ENCODE measurements at regions not wholly inside any gene's neighbourhood (a gene's known extent, or its start where the extent isn't known, plus 50 kb on each side); places are given as distances from the start of the nearest gene placed in this dataset.

GRCh38 chr3:67804089-67804488, 149.7 kb upstream of the SUCLG2 start:
- peak; percentile 77 for DNase-seq
- Histone ChIP-seq H2BK12ac (ENCODE audit: low read length in 2 of 2) (peak overlapping the region in 1 of 2 experiments; percentile 43), H2AFZ (ENCODE audit: low read depth, low read length) (no peak overlapping the region), H3K27me3 (ENCODE audit: control insufficient read depth in 1 of 2, insufficient read depth in 1 of 2, low read length in 2 of 2) (no peaks in the 10 kb centered on the region), H3K23ac (ENCODE audit: low read length in 2 of 2) (peak overlapping the region in 1 of 2 experiments; percentile 10), H3K27ac (ENCODE audit: low read length, poor library complexity, severe bottlenecking) (no peak overlapping the region), H3K36me3 (ENCODE audit: control insufficient read depth in 1 of 2, insufficient read depth in 2 of 2, low read depth in 1 of 2, low read length in 2 of 2) (no peaks in the 10 kb centered on the region), H3K9me3 (ENCODE audit: control insufficient read depth, low read length) (peaks cover 8% of the 10 kb centered on the region), H3K9ac (ENCODE audit: low read length) (no peak overlapping the region), H3K18ac (ENCODE audit: low read depth in 1 of 2, low read length in 2 of 2) (peak overlapping the region in 1 of 2 experiments; percentile 49), H3K4ac (ENCODE audit: low read depth in 1 of 2, low read length in 2 of 2) (no peak overlapping the region), H3K14ac (ENCODE audit: low read length in 2 of 2) (no peak overlapping the region), H3K4me2 (ENCODE audit: low read length, poor library complexity, severe bottlenecking) (no peak overlapping the region), H4K91ac (ENCODE audit: low read length) (no peak overlapping the region), H2AK5ac (ENCODE audit: low read length, severe bottlenecking) (no peak overlapping the region), H2BK5ac (ENCODE audit: low read depth, low read length, poor library complexity, severe bottlenecking) (no peak overlapping the region), H2BK15ac (ENCODE audit: low read depth, poor library complexity, severe bottlenecking) (no peak overlapping the region), H3K4me3 (ENCODE audit: insufficient read depth in 1 of 2, low read depth in 1 of 2, low read length in 2 of 2) (no peak overlapping the region), H2BK120ac (ENCODE audit: low read depth, low read length) (no peak overlapping the region), H3K4me1 (ENCODE audit: control insufficient read depth, insufficient read depth, low read depth, low read length) (peaks cover 8% of the 10 kb centered on the region), H3K79me1 (replicated peaks; ENCODE audit: low read length, poor library complexity, severe bottlenecking) (no peaks in the 10 kb centered on the region), H4K8ac (ENCODE audit: low read length) (peak overlapping the region; percentile 45)
- 86% methylated on average over 2 of the region's 2 CpGs for WGBS

GRCh38 chr3:67798412-67798811, 144.0 kb upstream of the SUCLG2 start:
- Histone ChIP-seq H2BK5ac (ENCODE audit: low read depth, low read length, poor library complexity, severe bottlenecking) (no peak overlapping the region), H3K4me1 (ENCODE audit: control insufficient read depth, insufficient read depth, low read depth, low read length) (no peaks in the 10 kb centered on the region), H3K27me3 (ENCODE audit: control insufficient read depth in 1 of 2, insufficient read depth in 1 of 2, low read length in 2 of 2) (no peaks in the 10 kb centered on the region), H2BK120ac (ENCODE audit: low read depth, low read length) (no peak overlapping the region), H3K9ac (ENCODE audit: low read length) (no peak overlapping the region), H2BK12ac (ENCODE audit: low read length in 2 of 2) (no peak overlapping the region), H3K9me3 (ENCODE audit: control insufficient read depth, low read length) (peaks cover 8% of the 10 kb centered on the region), H3K4me2 (ENCODE audit: low read length, poor library complexity, severe bottlenecking) (no peak overlapping the region), H2AFZ (ENCODE audit: low read depth, low read length) (no peak overlapping the region), H3K36me3 (ENCODE audit: control insufficient read depth in 1 of 2, insufficient read depth in 2 of 2, low read depth in 1 of 2, low read length in 2 of 2) (no peaks in the 10 kb centered on the region), H3K4ac (ENCODE audit: low read depth in 1 of 2, low read length in 2 of 2) (no peak overlapping the region), H4K8ac (ENCODE audit: low read length) (no peak overlapping the region), H3K18ac (ENCODE audit: low read depth in 1 of 2, low read length in 2 of 2) (no peak overlapping the region), H2BK15ac (ENCODE audit: low read depth, poor library complexity, severe bottlenecking) (no peak overlapping the region), H3K27ac (ENCODE audit: low read length, poor library complexity, severe bottlenecking) (no peak overlapping the region), H3K14ac (ENCODE audit: low read length in 2 of 2) (no peak overlapping the region), H4K91ac (ENCODE audit: low read length) (no peak overlapping the region), H3K79me1 (replicated peaks; ENCODE audit: low read length, poor library complexity, severe bottlenecking) (no peaks in the 10 kb centered on the region), H2AK5ac (ENCODE audit: low read length, severe bottlenecking) (no peak overlapping the region), H3K23ac (ENCODE audit: low read length in 2 of 2) (no peak overlapping the region), H3K4me3 (ENCODE audit: insufficient read depth in 1 of 2, low read depth in 1 of 2, low read length in 2 of 2) (no peak overlapping the region)
- DNase-seq: no peak
- no CpG with 5 or more reads among the region's 1 CpG for WGBS

GRCh38 chr3:67791620-67792019, 137.2 kb upstream of the SUCLG2 start:
- Histone ChIP-seq H3K27me3 (ENCODE audit: control insufficient read depth in 1 of 2, insufficient read depth in 1 of 2, low read length in 2 of 2) (no peaks in the 10 kb centered on the region), H3K4me1 (ENCODE audit: control insufficient read depth, insufficient read depth, low read depth, low read length) (no peaks in the 10 kb centered on the region), H2AFZ (ENCODE audit: low read depth, low read length) (no peak overlapping the region), H3K14ac (ENCODE audit: low read length in 2 of 2) (no peak overlapping the region), H3K9ac (ENCODE audit: low read length) (no peak overlapping the region), H3K4me2 (ENCODE audit: low read length, poor library complexity, severe bottlenecking) (no peak overlapping the region), H3K36me3 (ENCODE audit: control insufficient read depth in 1 of 2, insufficient read depth in 2 of 2, low read depth in 1 of 2, low read length in 2 of 2) (no peaks in the 10 kb centered on the region), H2BK15ac (ENCODE audit: low read depth, poor library complexity, severe bottlenecking) (no peak overlapping the region), H4K8ac (ENCODE audit: low read length) (no peak overlapping the region), H3K9me3 (ENCODE audit: control insufficient read depth, low read length) (no peaks in the 10 kb centered on the region), H3K23ac (ENCODE audit: low read length in 2 of 2) (no peak overlapping the region), H3K4ac (ENCODE audit: low read depth in 1 of 2, low read length in 2 of 2) (no peak overlapping the region), H4K91ac (ENCODE audit: low read length) (no peak overlapping the region), H3K27ac (ENCODE audit: low read length, poor library complexity, severe bottlenecking) (no peak overlapping the region), H3K4me3 (ENCODE audit: insufficient read depth in 1 of 2, low read depth in 1 of 2, low read length in 2 of 2) (no peak overlapping the region), H2BK120ac (ENCODE audit: low read depth, low read length) (no peak overlapping the region), H3K18ac (ENCODE audit: low read depth in 1 of 2, low read length in 2 of 2) (no peak overlapping the region), H3K79me1 (replicated peaks; ENCODE audit: low read length, poor library complexity, severe bottlenecking) (no peaks in the 10 kb centered on the region), H2AK5ac (ENCODE audit: low read length, severe bottlenecking) (no peak overlapping the region), H2BK5ac (ENCODE audit: low read depth, low read length, poor library complexity, severe bottlenecking) (no peak overlapping the region), H2BK12ac (ENCODE audit: low read length in 2 of 2) (no peak overlapping the region)
- 83% methylated on average over 5 of the region's 5 CpGs for WGBS
- DNase-seq: no peak

DNA sequence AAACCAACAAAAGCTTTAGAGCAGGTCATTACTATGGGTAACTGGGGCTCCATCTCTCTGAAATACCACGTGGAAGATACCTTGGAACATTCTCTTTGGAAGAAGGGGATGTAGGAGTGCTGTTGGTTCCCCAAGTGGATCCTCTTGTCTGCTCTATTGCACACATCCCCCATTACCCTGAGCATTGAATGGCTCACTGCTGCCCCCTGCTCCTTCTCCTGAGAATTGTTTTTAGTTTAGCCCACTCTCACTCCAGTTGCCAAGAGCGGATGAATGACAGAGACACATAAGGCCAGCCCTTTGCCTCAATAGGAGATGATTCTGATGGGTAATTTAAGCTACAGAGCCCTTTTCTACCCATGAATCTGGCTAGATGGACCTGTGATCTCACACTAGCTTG, 135.6 kb upstream of the SUCLG2 start:
- H3K27ac ChIP-seq (ENCODE audit: low read length, poor library complexity, severe bottlenecking): no peak overlapping the region
- H3K9ac ChIP-seq (ENCODE audit: low read length): no peak overlapping the region
- no peak overlapping the region for H3K4me2 ChIP-seq (ENCODE audit: low read length, poor library complexity, severe bottlenecking)
- H3K4ac ChIP-seq (ENCODE audit: low read depth in 1 of 2, low read length in 2 of 2): no peak overlapping the region
- no peak overlapping the region for H2BK12ac ChIP-seq (ENCODE audit: low read length in 2 of 2)
- no peak overlapping the region for H3K18ac ChIP-seq (ENCODE audit: low read depth in 1 of 2, low read length in 2 of 2)
- no peak overlapping the region for H4K91ac ChIP-seq (ENCODE audit: low read length)
- 30% methylated on average over 2 of the region's 2 CpGs for WGBS
- no peak overlapping the region for H3K23ac ChIP-seq (ENCODE audit: low read length in 2 of 2)
- no peak overlapping the region for H2BK120ac ChIP-seq (ENCODE audit: low read depth, low read length)
- no peak overlapping the region for H2AK5ac ChIP-seq (ENCODE audit: low read length, severe bottlenecking)
- H2AFZ ChIP-seq (ENCODE audit: low read depth, low read length): no peak overlapping the region
- H3K14ac ChIP-seq (ENCODE audit: low read length in 2 of 2): no peak overlapping the region
- H3K4me3 ChIP-seq (ENCODE audit: insufficient read depth in 1 of 2, low read depth in 1 of 2, low read length in 2 of 2): no peak overlapping the region
- DNase-seq: peak; percentile 54
- H2BK5ac ChIP-seq (ENCODE audit: low read depth, low read length, poor library complexity, severe bottlenecking): no peak overlapping the region
- H3K27me3 ChIP-seq (ENCODE audit: control insufficient read depth in 1 of 2, insufficient read depth in 1 of 2, low read length in 2 of 2): no peaks in the 10 kb centered on the region
- no peaks in the 10 kb centered on the region for H3K36me3 ChIP-seq (ENCODE audit: control insufficient read depth in 1 of 2, insufficient read depth in 2 of 2, low read depth in 1 of 2, low read length in 2 of 2)
- no peaks in the 10 kb centered on the region for H3K4me1 ChIP-seq (ENCODE audit: control insufficient read depth, insufficient read depth, low read depth, low read length)
- no peak overlapping the region for H4K8ac ChIP-seq (ENCODE audit: low read length)
- H2BK15ac ChIP-seq (ENCODE audit: low read depth, poor library complexity, severe bottlenecking): no peak overlapping the region
- H3K79me1 ChIP-seq (replicated peaks; ENCODE audit: low read length, poor library complexity, severe bottlenecking): no peaks in the 10 kb centered on the region
- H3K9me3 ChIP-seq (ENCODE audit: control insufficient read depth, low read length): no peaks in the 10 kb centered on the region
